SU-DHL-6 (cell line): ENCODE measurements at regions not wholly inside any gene's neighbourhood (a gene's known extent, or its start where the extent isn't known, plus 50 kb on each side); places are given as distances from the start of the nearest gene placed in this dataset.

Source experiments
- H2AFZ ChIP-seq: fragments of 200-600 bp; sonication (generic); 2 replicates; pipeline ENCODE4 v1.6.1; 2014; ENCODE audit warnings: low read depth, mild to moderate bottlenecking, moderate library complexity, mixed read lengths, antibody characterized with exemption, low read length; ENCODE audit not compliant: severe bottlenecking
- H3F3A ChIP-seq: fragments of 200-600 bp; shearing (Covaris generic); 2 replicates; pipeline ENCODE4 v1.6.0; 2016; ENCODE audit warnings: antibody characterized with exemption, mild to moderate bottlenecking; ENCODE audit not compliant: insufficient read depth
- H3K27ac ChIP-seq: fragments of 200-600 bp; sonication (generic); 2 replicates; pipeline ENCODE4 v1.5.1; 2016; ENCODE audit warnings: low read depth, mild to moderate bottlenecking, low read length, moderate library complexity, mixed read lengths
- H3K27me3 ChIP-seq: fragments of 200-600 bp; sonication (generic), shearing (Covaris generic); 2 replicates; pipeline ENCODE4 v1.6.0; 2014; ENCODE audit warnings: mild to moderate bottlenecking, low read length
- H3K36me3 ChIP-seq: fragments of 200-600 bp; sonication (generic); 2 replicates; pipeline ENCODE4 v1.6.1; 2014; ENCODE audit warnings: mild to moderate bottlenecking, low read length, mixed read lengths
- H3K4me2 ChIP-seq: fragments of 300-600, 200-600 bp; shearing (Covaris generic), sonication (generic); 2 replicates; pipeline ENCODE4 v1.6.0; 2014; ENCODE audit warnings: low read length, low read depth, mild to moderate bottlenecking; ENCODE audit not compliant: poor library complexity, severe bottlenecking
- H3K4me3 ChIP-seq: fragments of 200-600 bp; sonication (generic); 2 replicates; pipeline ENCODE4 v1.5.1; 2014; ENCODE audit warnings: antibody characterized with exemption, low read length, mild to moderate bottlenecking, mixed read lengths; ENCODE audit not compliant: insufficient read depth, poor library complexity, severe bottlenecking
- H3K79me2 ChIP-seq: fragments of 200-600 bp; sonication (generic); 2 replicates; pipeline ENCODE4 v1.6.1; 2014; ENCODE audit warnings: mild to moderate bottlenecking, low read length, moderate library complexity; ENCODE audit not compliant: insufficient read depth
- H3K9ac ChIP-seq: fragments of 200-600 bp; sonication (generic); 2 replicates; pipeline ENCODE4 v1.7.0; 2014; ENCODE audit warnings: mild to moderate bottlenecking, low read length
- H3K9me2 ChIP-seq: fragments of 200-600 bp; sonication (generic); replicated peaks from 2 replicates; pipeline ENCODE4 v1.6.1; 2014; ENCODE audit warnings: low read length; ENCODE audit not compliant: insufficient read depth
- H3K9me3 ChIP-seq: fragments of 200-600 bp; sonication (generic); 2 replicates; pipeline ENCODE4 v1.6.1; 2014; ENCODE audit warnings: low read length, mixed read lengths; ENCODE audit not compliant: insufficient read depth
- H4K20me1 ChIP-seq: fragments of 200-600 bp; sonication (generic); 2 replicates; pipeline ENCODE4 v1.6.1; 2014; ENCODE audit warnings: low read depth, mild to moderate bottlenecking, antibody characterized with exemption, low read length, moderate library complexity, mixed read lengths
- EZH2phosphoT487 ChIP-seq: fragments of 200-600 bp; sonication (generic), shearing (Covaris generic); conservative IDR thresholded peaks from 2 replicates; pipeline ENCODE4 v1.6.1; 2018; ENCODE audit warnings: mild to moderate bottlenecking, antibody characterized with exemption, low read length, moderate library complexity, mixed read lengths
- TF ChIP-seq, protein P1 (sequence below): fragments of 200-600 bp; sonication (generic); IDR thresholded peaks from one replicate; pipeline ENCODE4 v1.5.1; 2017; ENCODE audit warnings: antibody characterized with exemption, mild to moderate bottlenecking, low read length, moderate library complexity; ENCODE audit not compliant: insufficient read depth, poor library complexity, severe bottlenecking

DNA sequence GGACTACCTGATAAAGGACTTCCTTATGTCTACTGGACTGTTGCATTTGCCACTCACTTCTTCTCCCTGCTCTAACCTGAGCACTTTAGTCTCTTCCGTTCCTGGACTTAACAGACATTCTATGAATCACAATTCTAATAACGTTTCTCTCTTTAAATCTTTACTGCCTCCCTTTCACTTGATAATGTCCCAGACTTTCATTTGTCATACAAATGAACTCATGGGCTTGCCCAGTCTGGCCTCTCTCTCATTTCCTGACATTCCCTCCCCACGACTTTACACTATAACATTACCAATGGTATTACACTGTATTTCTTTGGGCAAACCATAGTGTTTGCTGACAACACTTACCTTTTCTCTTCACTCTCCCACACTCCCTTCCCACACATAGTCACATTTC lies 540.7 kb upstream of the TMEFF2 start:
- Histone ChIP-seq H3K9me3 (no peaks in the 10 kb centered on the region), H3K27me3 (no peaks in the 10 kb centered on the region), H3K9ac (no peak overlapping the region), H3K4me2 (no peak overlapping the region), H2AFZ (no peak overlapping the region), H3K4me3 (no peak overlapping the region), H3K9me2 (no peaks in the 10 kb centered on the region), H3K27ac (no peak overlapping the region), H3F3A (no peaks in the 10 kb centered on the region), H4K20me1 (no peaks in the 10 kb centered on the region), H3K79me2 (no peaks in the 10 kb centered on the region), H3K36me3 (no peaks in the 10 kb centered on the region)
- no peak for TF ChIP-seq EZH2phosphoT487
- TF ChIP-seq, protein P1, sequence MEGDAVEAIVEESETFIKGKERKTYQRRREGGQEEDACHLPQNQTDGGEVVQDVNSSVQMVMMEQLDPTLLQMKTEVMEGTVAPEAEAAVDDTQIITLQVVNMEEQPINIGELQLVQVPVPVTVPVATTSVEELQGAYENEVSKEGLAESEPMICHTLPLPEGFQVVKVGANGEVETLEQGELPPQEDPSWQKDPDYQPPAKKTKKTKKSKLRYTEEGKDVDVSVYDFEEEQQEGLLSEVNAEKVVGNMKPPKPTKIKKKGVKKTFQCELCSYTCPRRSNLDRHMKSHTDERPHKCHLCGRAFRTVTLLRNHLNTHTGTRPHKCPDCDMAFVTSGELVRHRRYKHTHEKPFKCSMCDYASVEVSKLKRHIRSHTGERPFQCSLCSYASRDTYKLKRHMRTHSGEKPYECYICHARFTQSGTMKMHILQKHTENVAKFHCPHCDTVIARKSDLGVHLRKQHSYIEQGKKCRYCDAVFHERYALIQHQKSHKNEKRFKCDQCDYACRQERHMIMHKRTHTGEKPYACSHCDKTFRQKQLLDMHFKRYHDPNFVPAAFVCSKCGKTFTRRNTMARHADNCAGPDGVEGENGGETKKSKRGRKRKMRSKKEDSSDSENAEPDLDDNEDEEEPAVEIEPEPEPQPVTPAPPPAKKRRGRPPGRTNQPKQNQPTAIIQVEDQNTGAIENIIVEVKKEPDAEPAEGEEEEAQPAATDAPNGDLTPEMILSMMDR = no peak

DNA sequence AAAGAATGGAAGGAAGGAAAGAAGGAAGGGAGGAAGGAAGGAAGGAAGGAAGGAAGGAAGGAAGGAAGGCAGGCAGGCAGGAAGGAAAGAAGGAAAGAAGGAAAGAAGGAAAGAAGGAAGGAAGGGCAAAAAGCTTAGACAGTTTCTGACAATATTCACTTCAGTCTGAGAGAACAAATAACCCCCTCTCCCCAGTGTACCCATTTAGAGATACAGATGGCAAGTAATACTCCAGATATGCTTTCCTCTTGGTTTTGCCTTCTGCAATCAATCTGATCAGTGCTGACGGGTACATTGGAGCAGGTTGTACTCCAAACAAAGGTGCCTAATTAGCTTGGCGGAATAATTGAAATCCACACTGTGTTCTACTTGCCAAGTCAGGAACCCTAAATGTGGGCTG lies 534.6 kb upstream of the TMEFF2 start:
- Histone ChIP-seq H4K20me1 (no peaks in the 10 kb centered on the region), H3K4me2 (no peak overlapping the region), H2AFZ (no peak overlapping the region), H3K36me3 (no peaks in the 10 kb centered on the region), H3K4me3 (no peak overlapping the region), H3K9me2 (no peaks in the 10 kb centered on the region), H3K9ac (no peak overlapping the region), H3F3A (no peaks in the 10 kb centered on the region), H3K79me2 (no peaks in the 10 kb centered on the region), H3K9me3 (no peaks in the 10 kb centered on the region), H3K27me3 (no peaks in the 10 kb centered on the region), H3K27ac (no peak overlapping the region)
- TF ChIP-seq, protein P1 = no peak
- no peak for TF ChIP-seq EZH2phosphoT487

DNA sequence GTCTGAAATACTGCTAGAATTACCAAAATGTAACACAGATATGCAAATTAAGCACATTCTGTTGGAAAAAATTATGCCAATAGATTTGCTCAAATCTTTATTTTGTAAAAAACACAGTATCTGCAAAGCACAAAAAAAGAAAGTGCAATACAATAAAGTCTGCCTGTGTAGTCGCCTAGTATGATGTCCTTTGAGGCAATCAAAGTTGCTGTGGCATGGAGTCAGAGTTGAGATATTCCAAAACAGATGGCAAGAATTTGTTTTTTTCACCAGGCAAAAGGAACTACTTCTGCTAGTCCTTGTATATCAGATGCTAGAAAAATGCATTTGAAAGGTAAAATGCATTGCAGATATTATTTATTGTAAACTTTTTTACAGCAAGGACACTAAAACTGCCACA lies 531.3 kb upstream of the TMEFF2 start:
- TF ChIP-seq EZH2phosphoT487 = no peak
- TF ChIP-seq, protein P1 = no peak
- Histone ChIP-seq H3K4me2 (no peak overlapping the region), H3K9me2 (no peaks in the 10 kb centered on the region), H3F3A (no peaks in the 10 kb centered on the region), H3K4me3 (no peak overlapping the region), H3K36me3 (no peaks in the 10 kb centered on the region), H3K9ac (no peak overlapping the region), H3K27me3 (no peaks in the 10 kb centered on the region), H2AFZ (no peak overlapping the region), H4K20me1 (no peaks in the 10 kb centered on the region), H3K9me3 (no peaks in the 10 kb centered on the region), H3K27ac (no peak overlapping the region), H3K79me2 (no peaks in the 10 kb centered on the region)

DNA sequence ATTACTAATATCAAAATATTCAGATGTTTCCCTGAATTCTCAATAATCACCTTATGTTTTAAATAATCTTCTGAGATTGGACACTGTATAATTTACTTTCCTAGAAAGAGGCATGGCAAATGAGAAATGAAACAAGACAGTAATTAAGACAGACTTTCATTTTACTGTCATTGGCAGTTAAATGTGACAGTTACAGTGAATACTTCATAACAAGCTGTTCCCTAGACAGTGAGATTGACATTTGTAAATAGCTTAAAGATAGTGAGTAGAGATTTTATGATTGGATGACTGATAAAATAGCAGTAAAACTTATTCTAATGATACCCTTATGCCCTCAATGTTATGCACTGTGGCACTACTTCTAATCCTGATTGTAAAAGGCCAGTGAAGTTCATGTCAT lies 524.9 kb upstream of the TMEFF2 start:
- Histone ChIP-seq H3K9ac (no peak overlapping the region), H4K20me1 (no peaks in the 10 kb centered on the region), H3K4me3 (no peak overlapping the region), H3K79me2 (no peaks in the 10 kb centered on the region), H3F3A (no peaks in the 10 kb centered on the region), H2AFZ (no peak overlapping the region), H3K9me2 (no peaks in the 10 kb centered on the region), H3K27ac (no peak overlapping the region), H3K4me2 (no peak overlapping the region), H3K27me3 (no peaks in the 10 kb centered on the region), H3K9me3 (no peaks in the 10 kb centered on the region), H3K36me3 (no peaks in the 10 kb centered on the region)
- TF ChIP-seq, protein P1 = no peak
- TF ChIP-seq EZH2phosphoT487 = no peak
